HG03457 (cell line): ENCODE measurements at regions not wholly inside any gene's neighbourhood (a gene's known extent, or its start where the extent isn't known, plus 50 kb on each side); places are given as distances from the start of the nearest gene placed in this dataset.
"Not testable (repeated sequence)": the region's sequence is repeated elsewhere in the genome, so short reads cannot be mapped to it uniquely, and the experiment has no call there.

Experiments
- ATAC-seq: cut with Tn5 transposase; IDR thresholded peaks from one replicate; pipeline ENCODE4 v1.9.1; 2021; ENCODE audit warnings: moderate number of reproducible peaks; ENCODE audit not compliant: unreplicated experiment

DNA sequence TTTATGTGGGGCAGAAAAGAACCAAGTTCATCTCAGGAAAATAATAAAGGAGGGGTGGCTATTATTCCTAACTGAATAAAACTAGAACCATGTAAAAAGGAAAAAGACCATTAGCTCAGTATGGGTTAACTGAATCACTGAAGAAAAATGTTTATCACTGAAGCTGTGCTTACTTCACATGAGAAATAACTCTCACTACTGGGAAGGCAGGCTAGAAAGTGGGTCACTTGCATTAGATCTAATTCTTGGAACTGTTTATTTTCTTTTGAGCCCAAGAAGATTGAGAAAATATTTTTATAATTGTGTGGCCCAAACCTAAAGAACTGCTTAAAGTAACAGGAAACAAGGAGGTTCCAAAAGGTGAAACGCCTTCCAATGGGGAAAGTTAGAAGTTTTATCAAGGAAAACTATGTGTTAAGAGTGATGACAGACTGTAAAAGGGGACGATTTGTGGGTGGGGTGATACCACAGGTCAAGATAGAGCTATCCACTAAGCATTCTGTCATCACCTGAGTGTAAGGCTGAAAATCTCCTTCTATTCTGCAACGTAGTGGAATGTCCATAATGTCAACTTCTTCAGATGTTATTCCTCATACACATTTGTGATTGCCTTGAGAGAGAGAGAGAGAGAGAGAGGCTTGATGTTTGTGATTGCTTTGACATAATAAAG is 1083.5 kb downstream of the PCDH7 start:
- ATAC-seq = no peak

DNA sequence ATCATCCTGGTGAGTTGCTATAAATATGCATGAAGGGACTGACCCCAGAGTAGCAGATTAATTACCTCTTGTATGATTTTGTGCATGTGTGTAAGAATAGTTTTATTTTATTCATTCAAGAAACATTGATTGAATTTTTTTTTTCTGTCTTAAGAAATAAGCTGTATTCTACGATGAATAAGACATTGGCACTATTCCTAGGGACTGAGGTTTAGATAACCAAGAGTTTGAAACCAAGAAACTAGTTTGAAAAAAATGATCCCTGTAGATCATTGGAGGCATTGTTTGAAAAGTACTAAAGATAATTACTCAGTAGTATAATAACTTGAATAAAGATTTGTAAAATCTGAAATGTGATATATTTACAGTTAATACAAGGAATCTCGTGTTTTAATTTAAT is 1086.9 kb downstream of the PCDH7 start:
- ATAC-seq = no peak

- ATAC-seq = no peak
Measured at GRCh38 chr4:31844350-31844749, 1124.2 kb downstream of the PCDH7 start.

GRCh38 chr4:31851946-31852345 is 1131.8 kb downstream of the PCDH7 start:
- no peak for ATAC-seq

DNA sequence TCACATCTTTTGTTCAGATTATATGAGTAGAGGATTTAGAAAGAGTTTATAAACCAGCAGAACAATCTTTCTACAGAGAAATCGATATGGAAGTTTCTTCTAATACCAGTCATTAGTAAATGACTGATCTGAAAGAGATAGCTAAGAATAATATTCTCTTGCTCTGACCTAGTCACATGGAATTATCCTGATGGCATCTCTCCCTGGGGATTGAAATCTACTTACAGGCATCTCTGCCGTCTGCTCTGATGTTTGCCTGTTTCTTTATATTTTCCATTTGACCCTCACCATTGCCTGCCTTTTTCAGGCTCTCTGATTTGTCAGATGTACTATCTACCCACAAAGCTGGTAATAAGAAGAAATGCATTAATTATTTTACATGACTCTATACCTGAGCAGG is 1157.3 kb downstream of the PCDH7 start:
- no peak for ATAC-seq

DNA sequence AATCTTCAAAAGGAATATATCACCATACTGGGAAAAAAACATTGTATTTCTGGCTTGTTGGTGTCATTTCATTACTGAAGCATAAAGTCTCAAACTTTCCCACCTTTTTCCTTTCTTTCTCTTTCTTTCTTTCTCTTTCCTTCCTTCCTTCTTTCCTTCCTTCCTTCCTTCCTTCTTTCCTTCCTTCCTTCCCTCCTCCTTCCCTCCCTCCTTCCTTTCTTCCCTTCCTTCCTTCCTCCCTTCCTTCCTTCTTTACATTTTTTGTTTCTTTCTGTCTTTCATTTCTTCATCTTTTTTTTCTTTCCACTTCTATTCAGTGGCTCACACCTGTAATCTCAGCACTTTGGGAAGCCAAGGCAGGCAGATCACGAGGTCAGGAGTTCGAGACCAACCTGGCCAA is 1160.7 kb downstream of the PCDH7 start:
- ATAC-seq = not testable (repeated sequence)

DNA sequence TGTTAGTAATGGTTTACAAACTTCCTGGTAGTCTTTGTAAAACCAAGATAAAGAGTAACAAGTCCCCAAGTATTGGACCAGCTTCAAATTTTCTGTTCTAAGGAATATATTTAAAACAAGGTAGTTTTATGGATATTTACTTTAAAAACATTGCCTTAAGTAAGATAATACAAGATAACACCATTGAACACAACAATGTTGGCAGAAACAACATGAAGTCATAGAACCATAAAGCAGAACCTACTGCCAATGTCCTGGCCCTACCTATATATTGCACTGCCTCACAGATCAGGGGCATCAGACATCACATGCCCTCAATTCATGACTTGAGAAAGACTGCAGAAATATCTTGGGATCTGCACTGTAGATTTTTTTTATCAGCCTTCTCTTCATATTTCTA is 1176.2 kb downstream of the PCDH7 start:
- no peak for ATAC-seq

- ATAC-seq = no peak
Measured at GRCh38 chr4:31905363-31905762, 1185.2 kb downstream of the PCDH7 start.

DNA sequence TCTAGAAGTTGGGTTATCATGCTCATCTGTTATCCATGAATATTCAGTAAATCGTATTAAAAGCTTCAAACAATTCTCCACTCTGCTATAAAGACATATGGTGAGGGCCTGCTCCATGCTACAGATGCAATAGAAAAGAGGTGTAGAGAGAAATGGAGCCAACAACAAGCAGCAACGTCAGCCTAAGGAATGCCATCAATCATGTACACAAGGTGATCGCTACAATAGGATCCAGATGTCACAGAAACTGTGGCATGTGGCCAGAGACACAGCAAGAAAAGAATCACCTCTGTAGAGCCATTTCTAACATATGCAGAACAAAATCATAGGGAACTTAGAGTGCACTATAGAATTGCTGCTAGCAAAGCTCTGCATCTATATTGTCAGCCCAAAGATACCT is 1188.1 kb downstream of the PCDH7 start:
- no peak for ATAC-seq

GRCh38 chr4:31917334-31917733 is 1197.2 kb downstream of the PCDH7 start:
- no peak for ATAC-seq

- ATAC-seq = no peak
Measured at GRCh38 chr4:31918891-31919290, 1198.7 kb downstream of the PCDH7 start.

DNA sequence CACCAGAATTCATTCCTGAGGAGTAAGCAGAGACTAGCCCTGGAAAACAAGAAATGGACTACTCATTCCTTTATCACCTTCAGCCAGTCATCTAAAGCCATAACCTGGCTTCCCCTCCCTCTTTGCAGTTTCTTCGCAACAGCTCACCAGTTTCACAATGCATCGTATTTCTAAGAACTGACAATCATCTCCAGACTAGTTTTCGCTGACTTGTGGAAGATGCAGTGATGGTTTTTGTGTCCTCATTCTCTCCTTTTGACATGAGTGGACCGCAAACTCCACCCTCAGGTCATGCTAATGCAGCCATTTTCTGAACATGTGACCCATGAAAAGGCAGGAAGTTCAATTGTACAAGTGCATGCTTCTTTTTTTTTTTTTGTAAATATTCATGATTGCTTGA is 1203.5 kb downstream of the PCDH7 start:
- ATAC-seq = no peak

GRCh38 chr4:31929676-31930345 is 1209.6 kb downstream of the PCDH7 start:
- no peak for ATAC-seq

- ATAC-seq = no peak
Measured at GRCh38 chr4:31946456-31946855, 1226.3 kb downstream of the PCDH7 start.

DNA sequence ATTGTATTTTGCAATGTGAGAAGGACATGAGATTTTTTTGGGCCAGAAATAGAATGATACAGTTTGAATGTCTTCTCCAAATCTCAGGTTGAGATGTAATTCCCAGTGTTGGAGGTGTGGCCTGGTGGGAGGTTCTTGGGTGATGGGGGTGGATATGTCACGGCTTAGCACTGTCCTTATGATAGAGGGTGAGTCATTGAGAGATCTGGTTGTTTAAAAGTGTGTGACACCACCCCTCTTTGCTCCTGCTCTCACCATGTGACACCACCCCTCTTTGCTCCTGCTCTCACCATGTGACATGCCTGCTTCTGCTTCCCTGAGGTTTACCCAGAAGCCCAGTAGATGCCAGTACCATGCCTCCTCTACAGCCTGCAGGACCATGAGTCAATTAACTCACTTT is 1226.9 kb downstream of the PCDH7 start:
- no peak for ATAC-seq

- no peak for ATAC-seq
Measured at GRCh38 chr4:31949045-31949444, 1228.9 kb downstream of the PCDH7 start.

DNA sequence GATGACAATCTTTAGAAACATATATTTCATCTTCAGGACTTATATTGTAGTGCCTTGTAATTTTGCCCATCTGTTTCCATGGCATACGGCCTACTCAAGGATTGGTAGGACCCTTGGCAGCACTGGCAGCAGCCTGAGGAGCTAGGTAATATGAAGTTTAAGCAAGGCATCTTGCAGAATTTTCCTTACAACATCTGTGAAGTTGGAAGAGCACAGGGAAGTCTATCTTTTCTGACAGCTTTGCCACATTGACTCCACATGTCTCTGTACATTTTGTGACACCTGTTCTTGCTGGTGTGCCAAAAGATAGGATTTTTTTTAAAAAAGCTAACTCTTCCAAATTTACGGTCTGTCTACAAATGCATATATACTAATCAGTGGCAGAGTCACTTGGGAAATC is 1235.2 kb downstream of the PCDH7 start:
- no peak for ATAC-seq

DNA sequence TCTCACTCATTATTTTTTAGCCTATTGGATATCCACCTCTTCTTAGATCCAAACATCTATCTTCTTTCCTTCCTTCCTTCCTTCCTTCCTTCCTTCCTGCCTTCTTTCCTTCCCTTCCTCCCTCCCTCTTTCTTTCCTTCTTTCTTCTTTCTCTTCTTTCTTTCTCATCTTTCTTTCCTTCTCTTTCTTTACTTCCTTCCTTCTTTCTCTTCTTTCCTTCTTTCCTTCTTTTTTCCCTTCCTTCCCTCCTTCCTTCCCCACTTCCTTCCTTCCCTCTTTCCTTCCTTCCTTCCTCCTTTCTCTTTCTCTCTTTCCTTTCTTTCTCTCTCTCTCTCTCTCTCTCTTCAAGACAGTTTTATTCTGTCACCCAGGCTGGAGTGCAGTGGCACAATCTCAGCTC is 1239.8 kb downstream of the PCDH7 start:
- ATAC-seq = no peak

DNA sequence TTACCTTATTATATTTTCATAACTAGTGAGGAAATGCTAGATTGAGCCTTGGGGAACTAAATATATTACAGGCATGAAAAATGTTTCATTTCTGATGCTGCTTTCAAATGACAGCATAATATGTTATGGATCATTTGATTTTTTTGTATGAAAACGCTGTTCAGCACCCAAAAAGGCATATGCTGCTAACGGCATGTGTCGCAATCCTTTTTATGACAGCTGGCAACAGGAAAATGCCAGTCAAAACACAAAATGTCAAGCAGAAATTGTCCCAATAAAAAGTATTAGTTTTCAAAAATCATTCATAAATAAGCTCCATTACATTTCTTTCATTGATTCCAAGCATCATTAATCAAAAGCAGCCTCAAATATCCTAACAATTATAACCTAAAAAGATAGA is 1244.5 kb downstream of the PCDH7 start:
- no peak for ATAC-seq

DNA sequence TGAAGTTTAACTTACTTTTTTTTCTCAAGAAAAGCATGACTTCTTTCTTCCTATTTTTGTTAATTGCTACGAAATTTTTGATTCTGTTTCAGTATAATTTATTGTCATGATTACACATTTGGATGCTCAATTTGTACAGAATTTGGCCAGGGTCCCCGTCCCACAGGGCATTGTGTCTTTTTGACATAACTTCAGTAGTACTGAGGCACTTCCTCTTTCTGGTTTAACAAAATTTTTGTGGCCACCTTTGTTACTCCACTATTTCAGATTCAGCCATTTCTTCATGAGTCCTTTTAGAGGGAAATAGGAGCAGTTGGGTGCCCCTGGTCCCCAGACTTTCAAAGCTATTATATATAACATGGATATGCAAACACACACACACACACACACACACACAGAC is 1248.7 kb downstream of the PCDH7 start:
- no peak for ATAC-seq

DNA sequence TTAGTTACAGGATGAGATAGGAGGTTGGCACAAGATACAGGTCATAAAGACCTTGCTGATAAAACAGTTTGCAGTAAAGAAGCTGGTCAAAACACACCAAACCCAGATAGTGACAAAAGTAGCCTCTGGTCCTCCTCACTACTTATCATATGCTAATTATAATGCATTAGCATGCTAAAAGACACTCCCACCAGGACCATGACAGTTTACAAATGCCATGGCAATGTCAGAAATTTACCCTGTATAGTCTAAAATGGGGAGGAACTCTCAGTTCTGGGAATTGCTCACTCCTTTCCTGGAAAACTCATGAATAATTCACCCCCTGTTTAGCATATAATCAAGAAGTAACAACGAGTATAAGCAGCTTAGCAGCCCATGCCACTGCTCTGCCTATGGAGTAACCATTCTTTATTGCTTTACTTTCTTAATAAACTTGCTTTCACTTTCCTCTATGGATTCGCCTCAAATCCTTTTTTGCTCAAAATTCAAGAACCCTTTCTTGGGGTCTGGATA is 1254.4 kb downstream of the PCDH7 start:
- no peak for ATAC-seq

GRCh38 chr4:31979988-31980387 is 1259.8 kb downstream of the PCDH7 start:
- ATAC-seq = no peak

DNA sequence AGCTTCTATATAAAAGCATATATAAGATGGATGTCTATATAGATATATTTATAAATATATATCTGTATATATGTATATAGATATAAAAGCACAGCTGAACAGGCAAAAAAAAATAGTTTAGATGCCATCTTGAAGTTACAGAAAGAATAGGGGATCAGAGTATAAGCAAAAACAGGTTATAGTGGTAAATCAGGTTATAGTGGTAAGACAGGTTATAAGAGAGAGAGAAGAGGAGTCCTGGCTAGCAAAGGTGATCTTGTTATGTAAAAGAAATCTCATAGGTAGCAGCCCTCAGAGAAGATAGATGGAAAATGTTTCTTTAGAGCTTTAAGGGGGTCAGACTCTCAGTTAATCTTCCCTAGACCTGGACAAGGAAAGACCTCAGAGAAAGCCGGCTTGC is 1263.1 kb downstream of the PCDH7 start:
- no peak for ATAC-seq
